Sigmoid colon (tissue), 4 donors: ENCODE measurements at regions not wholly inside any gene's neighbourhood (a gene's known extent, or its start where the extent isn't known, plus 50 kb on each side); places are given as distances from the start of the nearest gene placed in this dataset.

ENCODE experiments used
- POLR2AphosphoS5 ChIP-seq, 4 donors: sonication (generic); formaldehyde crosslinking; IDR thresholded peaks; one replicate each; pipeline ENCODE4 v1.6.1; 2017; ENCODE audit warnings: antibody characterized with exemption in 4 of 4
- TF ChIP-seq, protein P1 (sequence below), 4 experiments: fragments of 450-650 bp in 3 of 4; fragments of 200-600 bp in 1 of 4; IDR thresholded peaks; one replicate each; pipeline ENCODE4 v1.5.1; 2016 to 2019; ENCODE audit warnings: antibody characterized with exemption in 4 of 4, mild to moderate bottlenecking in 3 of 4, moderate library complexity in 2 of 4

DNA sequence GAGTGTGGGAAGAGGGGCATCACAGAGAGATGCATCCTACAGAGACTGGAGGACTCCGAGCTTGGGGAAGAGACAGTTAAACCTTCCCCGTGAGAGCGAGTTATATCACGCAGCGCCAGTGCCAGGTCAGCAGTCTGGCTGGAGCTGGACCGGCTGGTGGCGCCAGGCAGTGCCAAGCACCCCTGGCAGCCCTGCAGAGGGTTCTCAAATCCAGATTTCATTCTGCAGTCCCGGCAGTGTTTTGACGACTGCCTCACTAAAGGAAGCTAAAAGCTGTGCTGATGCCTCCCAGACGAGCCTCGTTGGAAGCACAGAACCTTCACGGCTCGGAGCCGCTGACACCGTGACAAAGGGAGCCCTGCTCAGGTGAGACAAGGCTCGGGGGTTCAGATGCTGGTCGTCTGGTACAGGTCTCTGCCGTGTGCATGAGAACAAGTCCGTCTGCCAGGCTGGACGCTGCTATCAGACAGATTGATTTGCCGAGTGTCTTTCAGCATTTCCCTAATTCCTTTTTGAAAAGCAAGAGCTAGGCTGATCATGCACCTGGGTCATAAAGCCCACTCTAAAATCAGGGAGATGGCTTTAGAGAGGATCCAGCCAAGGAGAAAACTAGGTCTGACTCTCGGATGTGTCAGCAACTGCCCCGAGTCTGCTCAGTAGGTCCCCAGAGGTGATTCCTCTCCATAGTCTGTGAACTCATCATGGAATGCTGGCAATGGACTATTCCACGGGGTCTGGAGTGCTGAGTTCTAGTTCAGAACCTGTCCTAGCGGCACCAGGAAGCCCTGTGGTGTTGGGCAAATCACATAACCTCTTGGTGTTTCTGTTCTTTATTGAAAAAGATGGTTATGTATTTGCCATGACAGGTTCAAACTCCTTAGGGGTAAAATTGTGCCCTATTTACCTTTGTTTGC is 240.6 kb downstream of the SOX11 start:
- TF ChIP-seq, protein P1, sequence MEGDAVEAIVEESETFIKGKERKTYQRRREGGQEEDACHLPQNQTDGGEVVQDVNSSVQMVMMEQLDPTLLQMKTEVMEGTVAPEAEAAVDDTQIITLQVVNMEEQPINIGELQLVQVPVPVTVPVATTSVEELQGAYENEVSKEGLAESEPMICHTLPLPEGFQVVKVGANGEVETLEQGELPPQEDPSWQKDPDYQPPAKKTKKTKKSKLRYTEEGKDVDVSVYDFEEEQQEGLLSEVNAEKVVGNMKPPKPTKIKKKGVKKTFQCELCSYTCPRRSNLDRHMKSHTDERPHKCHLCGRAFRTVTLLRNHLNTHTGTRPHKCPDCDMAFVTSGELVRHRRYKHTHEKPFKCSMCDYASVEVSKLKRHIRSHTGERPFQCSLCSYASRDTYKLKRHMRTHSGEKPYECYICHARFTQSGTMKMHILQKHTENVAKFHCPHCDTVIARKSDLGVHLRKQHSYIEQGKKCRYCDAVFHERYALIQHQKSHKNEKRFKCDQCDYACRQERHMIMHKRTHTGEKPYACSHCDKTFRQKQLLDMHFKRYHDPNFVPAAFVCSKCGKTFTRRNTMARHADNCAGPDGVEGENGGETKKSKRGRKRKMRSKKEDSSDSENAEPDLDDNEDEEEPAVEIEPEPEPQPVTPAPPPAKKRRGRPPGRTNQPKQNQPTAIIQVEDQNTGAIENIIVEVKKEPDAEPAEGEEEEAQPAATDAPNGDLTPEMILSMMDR (IDR thresholded peaks at IDR 0.05) = no peak
- no peak for TF ChIP-seq POLR2AphosphoS5 (IDR thresholded peaks at IDR 0.05)
